B cell (primary cell): ENCODE measurements at regions not wholly inside any gene's neighbourhood (a gene's known extent, or its start where the extent isn't known, plus 50 kb on each side); places are given as distances from the start of the nearest gene placed in this dataset.

Source experiments
- EZH2 ChIP-seq: IDR thresholded peaks from 2 replicates; pipeline ENCODE4 v1.6.1; 2012; ENCODE audit warnings: borderline replicate concordance, low read depth, mild to moderate bottlenecking, moderate library complexity, low read length; ENCODE audit not compliant: insufficient read depth, poor library complexity, severe bottlenecking
- TF ChIP-seq, protein P1 (sequence below): fragments of 200-600 bp; IDR thresholded peaks from one replicate; pipeline ENCODE4 v1.8.0; 2022; ENCODE audit warnings: antibody characterized with exemption, mild to moderate bottlenecking

DNA sequence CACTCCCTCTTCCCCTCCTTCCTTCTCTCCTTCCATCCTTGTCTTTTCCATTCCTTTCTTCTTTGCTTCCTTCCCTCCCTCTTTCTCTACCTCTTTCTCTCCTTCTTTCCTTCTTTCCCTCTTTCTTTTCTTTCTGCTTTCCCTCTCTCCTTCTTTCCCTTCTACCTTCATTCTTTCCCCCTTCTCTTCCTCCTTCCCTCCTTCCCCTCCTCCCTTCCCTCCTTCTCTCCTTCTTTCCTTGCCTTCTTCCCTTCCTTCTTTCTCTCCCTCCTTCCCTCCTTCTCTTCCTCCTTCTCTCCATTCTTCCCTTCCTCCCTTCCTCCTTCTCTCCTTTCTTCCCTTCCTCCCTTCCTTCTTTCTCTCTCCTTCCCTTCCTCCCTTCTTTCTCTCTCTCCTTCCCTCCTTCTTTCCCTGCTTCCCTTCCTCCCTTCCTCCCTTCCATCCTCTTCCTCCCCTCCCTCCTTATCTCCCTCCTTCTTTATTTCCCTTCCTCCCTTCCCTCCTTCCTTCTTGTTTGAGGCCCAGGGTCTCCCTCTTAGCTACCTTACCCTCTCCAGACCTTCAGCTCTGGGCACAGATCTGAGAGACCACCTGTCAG, 77.0 kb downstream of the BUD13 start:
- TF ChIP-seq EZH2: no peak
- TF ChIP-seq, protein P1, sequence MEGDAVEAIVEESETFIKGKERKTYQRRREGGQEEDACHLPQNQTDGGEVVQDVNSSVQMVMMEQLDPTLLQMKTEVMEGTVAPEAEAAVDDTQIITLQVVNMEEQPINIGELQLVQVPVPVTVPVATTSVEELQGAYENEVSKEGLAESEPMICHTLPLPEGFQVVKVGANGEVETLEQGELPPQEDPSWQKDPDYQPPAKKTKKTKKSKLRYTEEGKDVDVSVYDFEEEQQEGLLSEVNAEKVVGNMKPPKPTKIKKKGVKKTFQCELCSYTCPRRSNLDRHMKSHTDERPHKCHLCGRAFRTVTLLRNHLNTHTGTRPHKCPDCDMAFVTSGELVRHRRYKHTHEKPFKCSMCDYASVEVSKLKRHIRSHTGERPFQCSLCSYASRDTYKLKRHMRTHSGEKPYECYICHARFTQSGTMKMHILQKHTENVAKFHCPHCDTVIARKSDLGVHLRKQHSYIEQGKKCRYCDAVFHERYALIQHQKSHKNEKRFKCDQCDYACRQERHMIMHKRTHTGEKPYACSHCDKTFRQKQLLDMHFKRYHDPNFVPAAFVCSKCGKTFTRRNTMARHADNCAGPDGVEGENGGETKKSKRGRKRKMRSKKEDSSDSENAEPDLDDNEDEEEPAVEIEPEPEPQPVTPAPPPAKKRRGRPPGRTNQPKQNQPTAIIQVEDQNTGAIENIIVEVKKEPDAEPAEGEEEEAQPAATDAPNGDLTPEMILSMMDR: no peak
